ENCODE measurements at regions not wholly inside any gene's neighbourhood (a gene's known extent, or its start where the extent isn't known, plus 50 kb on each side); places are given as distances from the start of the nearest gene placed in this dataset.

- no peaks in the 10 kb centered on the region for H3K27me3 ChIP-seq (ENCODE audit: control insufficient read depth, extremely low read depth, insufficient read depth, low read length)
- DNase-seq (ENCODE audit: low read depth, low spot score) (no peak), FAIRE-seq (no peak)
- TF ChIP-seq, protein P1, sequence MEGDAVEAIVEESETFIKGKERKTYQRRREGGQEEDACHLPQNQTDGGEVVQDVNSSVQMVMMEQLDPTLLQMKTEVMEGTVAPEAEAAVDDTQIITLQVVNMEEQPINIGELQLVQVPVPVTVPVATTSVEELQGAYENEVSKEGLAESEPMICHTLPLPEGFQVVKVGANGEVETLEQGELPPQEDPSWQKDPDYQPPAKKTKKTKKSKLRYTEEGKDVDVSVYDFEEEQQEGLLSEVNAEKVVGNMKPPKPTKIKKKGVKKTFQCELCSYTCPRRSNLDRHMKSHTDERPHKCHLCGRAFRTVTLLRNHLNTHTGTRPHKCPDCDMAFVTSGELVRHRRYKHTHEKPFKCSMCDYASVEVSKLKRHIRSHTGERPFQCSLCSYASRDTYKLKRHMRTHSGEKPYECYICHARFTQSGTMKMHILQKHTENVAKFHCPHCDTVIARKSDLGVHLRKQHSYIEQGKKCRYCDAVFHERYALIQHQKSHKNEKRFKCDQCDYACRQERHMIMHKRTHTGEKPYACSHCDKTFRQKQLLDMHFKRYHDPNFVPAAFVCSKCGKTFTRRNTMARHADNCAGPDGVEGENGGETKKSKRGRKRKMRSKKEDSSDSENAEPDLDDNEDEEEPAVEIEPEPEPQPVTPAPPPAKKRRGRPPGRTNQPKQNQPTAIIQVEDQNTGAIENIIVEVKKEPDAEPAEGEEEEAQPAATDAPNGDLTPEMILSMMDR (optimal IDR thresholded peaks at IDR 0.05 in 1 of 3, IDR thresholded peaks at IDR 0.05 in 1 of 3, conservative IDR thresholded peaks at IDR 0.05 in 1 of 3; ENCODE audit: extremely low read depth in 1 of 3, insufficient read depth in 2 of 3, low read length in 3 of 3), result no peak
- no peaks in the 10 kb centered on the region for H3K4me1 ChIP-seq (ENCODE audit: control insufficient read depth, extremely low read depth, insufficient read depth, low read length)
- no peaks in the 10 kb centered on the region for H3K9me3 ChIP-seq (ENCODE audit: control insufficient read depth, low read depth, low read length)
- H3K9me1 ChIP-seq (ENCODE audit: control insufficient read depth, extremely low read depth, insufficient read depth, low read length), result no peaks in the 10 kb centered on the region
- no peak overlapping the region for H3K27ac ChIP-seq (ENCODE audit: control insufficient read depth, insufficient read depth, low read length)
- no peaks in the 10 kb centered on the region for H3K36me3 ChIP-seq (ENCODE audit: control insufficient read depth in 2 of 2, extremely low read depth in 1 of 2, insufficient read depth in 2 of 2, low read length in 2 of 2)
- H2AFZ ChIP-seq (ENCODE audit: control insufficient read depth, low read length), result no peak overlapping the region
- H3K9ac ChIP-seq (ENCODE audit: control insufficient read depth, extremely low read depth, insufficient read depth, low read length), result no peak overlapping the region
- no peak overlapping the region for H3K4me2 ChIP-seq (ENCODE audit: control insufficient read depth, extremely low read depth, insufficient read depth, low read depth, low read length)
- no peak overlapping the region for H3K4me3 ChIP-seq (ENCODE audit: control insufficient read depth in 2 of 3, extremely low read depth in 1 of 3, insufficient read depth in 2 of 3, low read depth in 1 of 3, low read length in 3 of 3)
- H3K79me2 ChIP-seq (ENCODE audit: control insufficient read depth, insufficient read depth, low read length), result no peaks in the 10 kb centered on the region
- H4K20me1 ChIP-seq (ENCODE audit: control insufficient read depth, extremely low read depth, insufficient read depth, low read length), result no peaks in the 10 kb centered on the region
- dilution Hi-C loops (cut with MboI; ENCODE audit: extremely low pct_ligation_motif_present, low sequenced_read_pairs), result no loop called here
Observed at GRCh38 chr6:48525849-48526248, 414.9 kb upstream of the PTCHD4 start.

- Histone ChIP-seq H3K4me1 (ENCODE audit: control insufficient read depth, extremely low read depth, insufficient read depth, low read length) (no peaks in the 10 kb centered on the region), H4K20me1 (ENCODE audit: control insufficient read depth, extremely low read depth, insufficient read depth, low read length) (no peaks in the 10 kb centered on the region), H3K4me3 (ENCODE audit: control insufficient read depth in 2 of 3, extremely low read depth in 1 of 3, insufficient read depth in 2 of 3, low read depth in 1 of 3, low read length in 3 of 3) (no peak overlapping the region), H3K9me3 (ENCODE audit: control insufficient read depth, low read depth, low read length) (no peaks in the 10 kb centered on the region), H3K36me3 (ENCODE audit: control insufficient read depth in 2 of 2, extremely low read depth in 1 of 2, insufficient read depth in 2 of 2, low read length in 2 of 2) (no peaks in the 10 kb centered on the region), H3K79me2 (ENCODE audit: control insufficient read depth, insufficient read depth, low read length) (no peaks in the 10 kb centered on the region), H3K9me1 (ENCODE audit: control insufficient read depth, extremely low read depth, insufficient read depth, low read length) (no peaks in the 10 kb centered on the region), H3K9ac (ENCODE audit: control insufficient read depth, extremely low read depth, insufficient read depth, low read length) (no peak overlapping the region), H2AFZ (ENCODE audit: control insufficient read depth, low read length) (no peak overlapping the region), H3K27me3 (ENCODE audit: control insufficient read depth, extremely low read depth, insufficient read depth, low read length) (no peaks in the 10 kb centered on the region), H3K4me2 (ENCODE audit: control insufficient read depth, extremely low read depth, insufficient read depth, low read depth, low read length) (no peak overlapping the region), H3K27ac (ENCODE audit: control insufficient read depth, insufficient read depth, low read length) (no peak overlapping the region)
- dilution Hi-C loops (cut with MboI; ENCODE audit: extremely low pct_ligation_motif_present, low sequenced_read_pairs), result no loop called here
- FAIRE-seq (no peak), DNase-seq (ENCODE audit: low read depth, low spot score) (no peak)
- TF ChIP-seq, protein P1 (optimal IDR thresholded peaks at IDR 0.05 in 1 of 3, IDR thresholded peaks at IDR 0.05 in 1 of 3, conservative IDR thresholded peaks at IDR 0.05 in 1 of 3; ENCODE audit: extremely low read depth in 1 of 3, insufficient read depth in 2 of 3, low read length in 3 of 3), result no peak
- TF ChIP-seq EZH2 (IDR thresholded peaks at IDR 0.05; ENCODE audit: low read length), result no peak
Observed at GRCh38 chr6:48520951-48521350, 410.0 kb upstream of the PTCHD4 start.

All from keratinocyte (primary cell).